Glomerular visceral epithelial cell (primary cell): ENCODE measurements at regions not wholly inside any gene's neighbourhood (a gene's known extent, or its start where the extent isn't known, plus 50 kb on each side); places are given as distances from the start of the nearest gene placed in this dataset.

Experiments used
- DNase-seq: peaks from one replicate; pipeline ENCODE4 v3.0.0-alpha.2; 2016; ENCODE audit errors: extremely low spot score

DNA sequence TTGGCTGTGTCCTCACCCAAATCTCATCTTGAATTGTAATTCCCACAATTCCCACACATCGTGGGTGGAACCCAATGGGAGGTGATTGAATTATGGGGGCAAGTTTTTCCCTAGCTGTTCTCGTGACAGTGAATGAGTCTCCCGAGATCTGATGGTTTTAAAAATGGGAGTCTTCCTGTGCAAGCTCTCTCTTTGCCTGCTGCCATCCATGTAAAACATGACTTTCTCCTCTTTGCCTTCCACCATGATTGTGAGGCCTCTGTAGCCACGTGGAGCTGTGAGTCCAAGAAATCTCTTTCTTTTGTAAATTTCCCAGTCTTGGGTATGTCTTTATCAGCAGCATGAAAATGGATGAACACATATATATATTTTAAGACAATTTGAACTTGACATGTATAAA, 285.4 kb downstream of the BAMBI start:
- no peak for DNase-seq

DNA sequence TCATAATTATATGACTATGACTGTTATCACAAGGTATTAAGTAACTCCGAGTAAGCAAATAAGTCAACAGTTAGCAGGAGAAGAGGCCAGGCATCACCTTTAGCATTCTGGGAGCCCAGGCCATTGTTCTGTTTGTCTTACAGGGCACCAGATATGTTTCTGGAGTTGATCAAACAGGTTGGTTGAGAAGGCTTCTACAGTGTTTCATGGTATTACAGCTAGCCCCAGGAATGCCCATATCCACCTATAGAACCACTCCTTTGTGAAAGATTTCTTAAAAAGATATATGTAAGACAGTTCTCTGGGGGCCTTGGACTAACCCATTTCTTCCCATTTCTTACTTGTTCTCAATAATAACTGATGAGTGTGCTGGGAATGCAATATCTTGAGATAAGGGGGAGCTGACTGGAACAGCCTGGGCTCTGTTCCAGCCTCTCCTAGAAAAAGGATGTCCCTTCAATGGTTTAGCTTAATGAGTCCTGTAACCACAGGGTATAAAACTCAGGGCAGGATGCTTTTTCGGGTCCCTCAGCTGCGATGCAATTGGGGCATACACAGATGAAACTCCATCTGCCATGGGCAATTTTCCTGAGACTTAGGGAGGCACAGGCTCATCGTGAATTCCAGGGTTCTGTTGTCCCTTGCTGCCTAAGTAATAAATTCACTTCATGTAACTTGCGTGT, 286.4 kb downstream of the BAMBI start:
- no peak for DNase-seq

DNA sequence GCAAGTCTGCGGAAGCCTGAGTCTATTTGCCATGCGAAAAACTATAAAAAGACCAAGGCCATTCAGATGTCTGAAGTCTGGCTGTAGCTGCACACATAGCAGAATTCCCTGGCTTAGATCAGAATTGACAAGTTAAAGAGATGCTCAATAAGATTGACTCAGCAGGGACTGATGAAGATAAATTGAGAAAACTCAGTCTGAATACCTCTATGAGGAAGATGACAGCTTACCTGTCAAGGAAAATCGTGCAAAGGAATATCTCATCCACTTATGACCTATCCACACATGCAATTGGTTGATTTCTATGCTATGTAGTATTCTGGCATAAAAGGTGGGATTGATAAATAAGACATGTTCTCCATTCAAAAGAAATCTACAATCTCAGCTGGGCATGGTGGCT, 288.6 kb downstream of the BAMBI start:
- no peak for DNase-seq

DNA sequence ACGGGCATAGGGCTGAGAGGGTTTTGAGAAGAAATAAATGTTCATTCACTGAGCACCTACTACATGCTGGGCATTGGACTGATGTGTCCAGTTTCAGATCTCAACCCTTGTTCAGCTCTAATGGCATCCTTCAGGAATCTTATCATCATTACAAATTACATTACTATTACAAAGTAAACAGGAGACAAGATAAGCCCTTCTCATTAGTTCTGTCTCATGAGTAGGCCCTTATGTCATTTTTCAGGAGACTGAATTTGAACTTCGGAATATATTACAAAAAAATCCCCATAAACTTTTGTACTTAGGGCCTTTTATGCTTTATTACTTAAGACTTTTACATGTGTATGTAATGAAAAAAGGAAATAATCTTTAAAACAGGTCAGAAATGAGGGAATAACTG, 289.7 kb downstream of the BAMBI start:
- no peak for DNase-seq

DNA sequence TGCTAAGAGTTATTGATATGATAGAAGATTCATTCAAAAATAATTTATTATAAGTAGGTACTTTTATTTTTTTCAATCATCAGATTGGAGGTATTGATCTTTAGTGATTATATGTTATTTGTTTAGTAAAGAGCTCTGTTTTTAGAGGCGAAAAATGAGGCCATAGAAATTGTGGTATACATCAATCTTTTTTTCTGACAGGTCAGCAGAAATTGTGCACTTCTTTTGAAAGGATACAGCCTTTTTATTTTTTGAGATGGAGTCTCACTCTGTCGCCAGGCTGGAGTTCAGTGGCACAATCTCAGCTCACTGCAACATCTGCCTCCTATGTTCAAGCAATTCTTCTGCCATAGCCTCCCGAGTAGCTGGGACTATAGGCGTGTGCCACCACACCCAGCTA, 292.1 kb downstream of the BAMBI start:
- DNase-seq = no peak

DNA sequence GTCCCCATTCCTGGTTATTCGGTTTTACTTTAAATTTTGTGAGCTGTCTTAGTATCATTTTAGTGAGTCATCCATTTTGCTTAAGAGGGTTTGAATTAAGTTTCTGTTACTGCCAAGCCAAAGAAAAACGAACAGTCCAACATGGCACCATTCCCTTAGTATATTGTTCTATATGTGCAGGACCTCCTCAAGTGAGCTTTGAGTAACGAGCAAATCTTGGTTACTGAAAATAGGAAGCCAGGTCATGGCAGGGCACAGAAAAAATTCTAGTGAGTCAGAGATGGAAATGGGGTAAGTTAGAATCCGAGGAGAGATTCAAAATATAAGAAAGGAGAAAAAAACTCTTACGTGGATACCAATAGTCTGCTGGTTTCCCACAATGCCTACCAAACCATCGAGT, 292.9 kb downstream of the BAMBI start:
- DNase-seq = no peak

DNA sequence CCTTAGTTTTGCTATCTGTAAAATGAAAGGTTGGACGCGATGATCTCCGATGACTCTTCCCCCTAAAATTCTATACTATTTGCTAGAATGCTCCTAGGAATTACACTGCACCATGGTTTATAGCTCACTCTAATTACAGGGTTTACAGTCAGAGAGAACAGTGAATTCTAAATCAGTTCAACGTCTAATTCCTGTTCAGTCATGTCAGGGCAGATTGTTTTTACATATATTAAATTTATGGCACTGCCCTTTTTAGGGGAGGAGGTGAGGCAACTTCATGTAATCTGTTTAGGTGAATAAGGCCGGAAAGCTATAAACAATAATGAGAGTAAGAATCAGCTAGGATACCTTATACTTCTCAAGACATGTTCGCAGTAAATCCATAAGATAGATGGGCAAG, 293.9 kb downstream of the BAMBI start:
- no peak for DNase-seq

DNA sequence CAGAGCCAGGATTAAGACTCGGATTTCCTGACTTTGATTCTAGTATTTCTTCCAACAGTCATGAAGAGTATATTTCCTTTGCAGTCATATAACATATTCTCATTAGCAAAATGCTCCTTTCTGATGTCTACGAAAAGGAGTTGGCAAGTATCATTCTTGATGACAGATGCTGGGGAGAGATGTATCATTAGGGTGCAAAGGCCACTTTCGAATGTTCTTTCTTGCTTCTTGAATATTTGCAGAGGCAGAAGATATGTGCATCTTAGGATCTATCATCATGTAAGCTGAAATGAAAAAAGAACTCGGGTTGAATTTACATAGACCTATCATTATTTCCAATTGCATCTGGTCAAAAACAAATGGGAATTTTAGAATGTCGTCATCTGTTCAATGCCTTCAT, 294.4 kb downstream of the BAMBI start:
- no peak for DNase-seq

DNA sequence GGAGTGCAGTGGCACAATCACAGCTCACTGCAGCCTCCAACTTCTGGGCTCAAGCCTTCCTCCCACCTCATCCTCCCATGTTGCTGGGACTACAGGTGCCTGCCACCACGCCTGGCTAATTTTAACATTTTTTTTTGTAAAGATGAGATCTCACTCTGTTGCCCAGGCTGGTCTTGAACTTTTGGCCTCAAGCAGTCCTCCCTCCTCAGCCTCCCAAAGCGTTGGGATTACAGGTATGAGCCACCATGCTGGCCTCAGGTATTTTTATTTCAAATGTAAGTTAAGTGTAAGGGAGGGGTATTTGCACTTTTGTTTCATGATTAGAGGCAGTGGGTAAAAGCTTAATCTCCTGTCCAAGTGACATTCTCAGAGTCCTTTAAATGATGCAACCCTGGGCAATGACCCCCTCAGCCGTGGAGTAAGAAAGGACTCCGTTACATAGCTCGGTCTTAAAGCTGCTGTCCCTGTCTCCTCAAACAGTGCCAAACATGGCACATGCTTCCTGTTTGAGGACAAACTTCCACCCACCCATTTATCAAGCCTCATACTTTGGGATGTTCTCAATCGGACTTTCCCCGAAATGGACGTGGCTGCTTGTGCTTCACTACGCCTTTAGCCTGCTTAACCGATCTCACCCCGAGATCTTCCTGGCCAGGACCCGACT, 296.1 kb downstream of the BAMBI start:
- DNase-seq = no peak

DNA sequence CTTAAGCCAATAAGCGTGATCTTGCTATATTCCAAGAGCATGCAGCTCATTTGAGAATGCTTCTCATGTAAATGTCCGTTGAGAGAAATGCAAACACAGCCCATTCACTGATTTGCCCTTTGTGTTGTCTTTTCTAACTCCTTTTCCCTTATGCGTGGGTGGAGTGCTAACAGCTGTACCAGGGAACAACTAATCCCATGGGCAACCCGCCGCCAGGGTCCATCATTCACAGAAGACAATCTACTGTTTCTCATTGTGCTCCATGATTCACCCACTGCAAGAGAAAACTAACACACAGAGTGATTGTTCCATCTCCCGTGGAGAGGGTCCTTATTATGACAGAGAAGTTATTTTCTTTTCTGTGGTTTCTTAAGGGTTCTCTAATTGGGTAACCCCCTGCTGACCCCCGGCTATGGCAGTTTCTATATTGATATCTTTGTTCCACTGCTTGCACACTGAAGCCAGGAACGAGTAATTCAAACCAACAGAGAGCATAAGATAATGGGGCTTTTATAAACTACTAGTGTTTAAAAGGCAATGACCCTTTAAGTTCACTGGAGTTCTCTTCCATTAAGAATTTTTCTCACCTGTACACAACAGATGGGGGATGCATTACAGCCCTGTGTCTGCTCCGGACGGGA, 298.7 kb downstream of the BAMBI start:
- DNase-seq = peak; percentile 27

DNA sequence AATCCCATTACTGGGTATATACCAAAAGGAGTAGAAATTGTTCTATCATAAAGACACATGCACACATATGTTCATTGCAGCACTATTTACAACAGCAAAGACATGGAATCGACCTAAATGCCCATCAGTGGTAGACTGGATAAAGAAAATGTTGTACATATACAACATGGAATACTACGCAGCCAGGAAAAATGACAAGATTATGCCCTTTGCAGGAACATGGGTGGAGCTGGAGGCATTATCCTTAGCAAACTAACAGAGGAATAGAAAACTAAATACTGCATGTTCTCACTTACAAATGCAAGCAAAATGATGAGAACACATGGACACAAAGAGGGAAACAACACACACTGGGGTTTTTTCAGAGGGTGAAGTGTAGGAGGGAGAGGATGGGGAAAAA, 300.2 kb downstream of the BAMBI start:
- no peak for DNase-seq

DNA sequence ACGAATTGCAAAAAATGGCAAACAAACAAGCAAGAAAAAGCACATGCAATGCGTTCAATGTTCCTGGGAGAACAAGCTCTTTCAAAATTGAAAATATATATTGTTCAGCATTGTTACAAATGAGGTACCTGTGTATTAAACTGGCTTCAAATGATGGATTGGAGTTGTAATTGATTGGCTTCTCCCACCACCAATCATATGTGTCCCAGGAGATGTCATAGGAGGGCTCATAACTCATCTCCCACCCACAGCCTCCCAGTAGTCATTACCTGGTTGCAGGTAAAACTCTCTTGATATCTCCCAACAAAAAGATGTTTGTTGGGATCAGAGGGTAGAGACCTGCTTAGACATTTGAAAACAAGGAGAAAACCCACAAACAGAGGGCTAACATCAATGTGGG, 302.9 kb downstream of the BAMBI start:
- DNase-seq = no peak

DNA sequence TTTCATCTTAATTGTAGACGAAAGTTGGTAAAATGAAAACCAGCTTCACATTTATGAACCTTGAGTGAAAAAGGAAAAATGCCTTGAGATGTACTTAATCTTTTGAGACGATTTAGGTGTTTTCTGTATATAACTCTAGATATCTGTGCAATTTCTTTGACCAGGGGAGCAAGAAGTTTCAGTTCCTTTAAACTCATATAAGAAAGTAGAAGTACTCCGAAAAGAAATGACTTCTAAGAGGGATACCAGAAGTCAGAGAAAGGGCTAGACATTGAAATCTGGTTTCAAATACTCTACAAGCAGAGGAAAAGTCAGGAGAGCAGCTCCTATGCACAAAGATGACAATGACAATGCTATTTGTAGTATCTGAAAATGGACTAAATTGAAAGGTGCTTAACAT, 303.7 kb downstream of the BAMBI start:
- DNase-seq = no peak

DNA sequence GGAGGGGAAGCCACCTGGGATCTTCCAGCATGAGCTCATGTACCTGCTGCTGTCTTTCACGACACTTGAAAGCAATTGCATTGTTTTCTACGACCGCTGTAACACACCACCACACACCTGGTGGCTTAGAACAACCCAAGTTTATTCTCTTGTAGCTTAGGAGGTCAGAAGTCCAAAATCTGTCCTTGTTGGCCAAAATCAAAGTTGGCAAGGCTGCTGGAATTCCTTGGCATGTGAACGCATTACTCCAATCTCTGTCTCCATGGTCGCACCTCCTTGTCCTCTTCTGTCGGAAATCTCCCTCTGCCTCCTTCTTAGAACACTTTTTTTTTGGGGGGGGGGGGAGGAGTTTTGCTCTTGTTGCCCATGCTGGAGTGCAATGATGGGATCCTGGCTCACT, 305.7 kb downstream of the BAMBI start:
- DNase-seq = no peak

DNA sequence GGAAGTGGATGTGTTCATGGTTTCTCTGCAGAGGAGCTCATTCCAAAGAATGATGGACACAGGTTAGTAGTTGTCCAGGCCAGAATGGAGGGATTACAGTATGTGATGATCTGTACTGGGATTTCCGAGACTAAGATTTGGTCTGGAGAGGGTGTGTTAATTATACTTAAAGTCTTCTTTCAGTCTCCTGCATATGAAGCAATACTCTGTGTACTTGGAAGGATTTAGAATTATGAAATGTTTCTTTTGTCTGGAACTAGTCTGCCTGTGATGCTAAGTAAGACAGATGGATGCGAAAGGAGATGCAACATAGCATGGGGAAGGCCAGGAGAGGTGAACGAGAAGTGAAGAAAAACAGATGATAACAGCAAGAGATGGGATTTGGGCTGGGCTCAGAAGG, 305.1 kb upstream of the LYZL1 start:
- DNase-seq = no peak

DNA sequence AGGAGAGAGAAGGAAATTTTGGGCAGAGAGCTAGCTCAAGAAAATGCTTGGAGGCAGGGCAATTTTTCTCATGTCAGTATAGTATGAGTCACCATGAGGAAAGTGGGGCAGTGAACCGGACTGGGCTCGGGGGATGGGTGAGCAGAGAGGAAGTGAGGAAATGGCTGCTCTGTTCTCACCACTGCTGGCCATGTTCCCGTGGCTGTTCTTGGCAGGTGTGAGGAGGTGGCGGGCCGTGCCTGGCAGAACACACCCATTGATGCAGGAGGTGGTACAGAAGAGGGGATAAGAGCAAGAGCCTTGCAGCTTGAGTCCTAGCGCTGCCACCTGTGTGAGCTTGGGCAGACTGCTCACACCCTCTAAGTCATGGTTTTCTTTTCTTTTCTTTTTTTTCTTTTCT, 304.4 kb upstream of the LYZL1 start:
- DNase-seq = peak; percentile 87

DNA sequence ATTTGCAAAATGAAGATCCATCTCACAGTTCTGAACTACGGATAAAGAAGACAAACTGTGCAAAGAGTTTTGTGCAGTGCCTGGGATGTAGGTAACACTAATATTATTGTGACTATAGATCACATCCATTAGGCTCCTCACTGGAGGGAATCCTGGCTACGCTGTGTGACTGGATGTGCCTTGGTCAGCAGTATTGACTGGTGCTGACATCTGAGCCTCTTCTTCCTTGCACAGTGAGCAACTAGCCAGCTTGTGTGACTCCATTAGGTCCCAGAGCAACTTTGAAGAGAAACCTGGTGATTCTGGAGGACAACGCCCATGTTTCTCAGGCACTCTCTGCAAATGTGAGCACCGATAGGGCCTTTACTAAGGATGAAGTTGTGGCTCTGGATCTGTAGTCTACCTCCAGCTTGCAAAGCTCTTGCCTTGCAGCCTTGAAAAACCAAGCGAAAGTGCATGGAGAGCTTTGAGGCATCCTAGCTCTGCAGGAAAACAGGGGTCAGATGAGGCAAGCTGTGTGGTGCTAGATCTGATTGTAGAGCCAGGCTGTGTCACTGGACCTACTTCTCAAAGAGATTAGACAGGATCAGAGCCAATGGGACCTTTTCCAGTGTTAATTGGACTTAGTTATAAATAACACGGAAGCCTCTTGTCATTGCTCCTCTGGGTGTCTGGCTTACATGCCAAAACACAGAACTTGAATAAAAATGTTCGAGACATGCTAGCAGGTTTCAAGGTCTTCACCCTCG, 303.6 kb upstream of the LYZL1 start:
- no peak for DNase-seq

DNA sequence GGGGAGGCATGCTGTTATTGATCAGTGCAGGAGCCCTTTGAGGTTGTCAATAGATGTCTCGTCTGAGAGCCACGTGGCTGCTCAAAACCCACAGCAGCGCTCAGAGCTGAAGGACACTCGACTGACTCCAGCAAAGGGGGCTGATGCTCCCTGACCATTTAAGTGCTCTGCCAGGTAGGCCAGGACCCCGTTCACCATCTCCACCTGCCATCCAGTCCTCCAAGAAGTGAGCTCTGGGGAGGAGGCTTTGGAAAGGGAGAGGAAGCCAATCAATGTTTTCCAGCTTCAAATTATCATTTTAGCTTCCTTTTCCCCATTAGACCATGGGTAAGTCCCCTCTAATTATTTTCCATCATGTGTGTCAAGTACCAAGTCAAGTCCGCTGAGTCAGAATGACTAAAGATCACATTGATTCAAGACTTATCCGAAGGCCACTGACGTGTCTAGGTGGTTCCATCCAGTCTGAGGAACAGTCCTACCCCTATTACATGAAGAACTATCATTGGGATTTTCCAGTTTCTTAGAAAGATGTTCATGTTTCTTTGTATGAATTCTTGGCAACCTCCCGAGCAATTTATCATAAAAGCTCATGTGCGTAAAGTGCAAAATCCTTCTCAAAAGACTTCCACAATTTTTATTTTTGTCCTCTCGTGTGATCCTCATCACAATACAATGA, 302.6 kb upstream of the LYZL1 start:
- no peak for DNase-seq

DNA sequence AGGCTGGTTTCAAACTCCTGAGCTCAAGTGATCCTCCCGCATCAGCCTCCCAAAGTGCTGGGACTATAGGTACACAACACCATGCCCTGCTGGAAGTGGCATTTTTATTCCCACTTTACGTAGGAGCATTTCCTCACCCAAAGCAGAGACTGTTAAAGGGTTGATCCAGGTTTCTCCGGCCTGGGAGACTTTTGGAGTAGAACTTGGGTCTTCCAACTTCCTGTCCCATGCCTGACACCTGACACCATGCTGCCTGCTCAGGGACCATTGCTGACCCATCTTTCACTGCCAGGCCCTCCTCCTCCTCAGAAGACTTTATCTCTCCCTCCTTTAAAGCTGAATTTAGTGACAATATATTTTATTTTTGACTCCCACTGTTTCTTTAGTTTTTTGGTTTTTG, 302.0 kb upstream of the LYZL1 start:
- DNase-seq = no peak

DNA sequence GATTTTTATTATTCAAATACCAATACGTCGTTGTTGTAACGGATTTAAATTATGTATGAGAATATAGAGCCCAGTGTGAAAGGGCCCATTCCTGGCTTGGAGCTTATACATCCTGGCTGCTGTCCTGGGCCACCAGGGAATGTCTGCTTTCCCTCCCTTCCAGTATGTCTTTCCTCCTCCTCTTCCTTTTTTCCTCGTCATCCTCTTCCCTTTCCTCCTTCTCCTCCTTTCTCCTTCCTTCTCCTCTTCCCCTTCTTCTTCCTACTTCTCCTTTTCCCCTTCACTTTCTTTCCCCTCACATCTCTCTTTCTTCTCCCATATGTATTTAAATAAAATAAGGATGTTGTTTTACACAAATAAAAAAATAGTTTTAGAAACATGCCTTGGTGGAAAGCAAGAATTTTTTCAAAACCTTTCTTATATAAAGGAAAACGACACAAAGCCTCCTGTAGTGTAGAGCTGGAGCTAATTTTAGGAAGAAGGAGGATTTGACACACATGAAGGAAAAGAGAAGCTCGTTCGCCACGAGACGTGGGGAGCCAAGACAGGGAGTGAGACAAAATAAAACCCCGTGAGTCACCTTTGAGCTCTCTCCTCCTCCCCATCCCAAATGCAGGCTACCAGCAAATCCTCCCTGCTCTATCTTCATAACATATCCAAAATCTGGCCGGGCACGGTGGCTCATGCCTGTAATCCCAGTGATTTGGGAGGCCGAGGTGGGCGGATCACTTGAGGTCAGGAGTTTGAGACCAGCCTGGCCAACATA, 301.1 kb upstream of the LYZL1 start:
- DNase-seq = no peak

DNA sequence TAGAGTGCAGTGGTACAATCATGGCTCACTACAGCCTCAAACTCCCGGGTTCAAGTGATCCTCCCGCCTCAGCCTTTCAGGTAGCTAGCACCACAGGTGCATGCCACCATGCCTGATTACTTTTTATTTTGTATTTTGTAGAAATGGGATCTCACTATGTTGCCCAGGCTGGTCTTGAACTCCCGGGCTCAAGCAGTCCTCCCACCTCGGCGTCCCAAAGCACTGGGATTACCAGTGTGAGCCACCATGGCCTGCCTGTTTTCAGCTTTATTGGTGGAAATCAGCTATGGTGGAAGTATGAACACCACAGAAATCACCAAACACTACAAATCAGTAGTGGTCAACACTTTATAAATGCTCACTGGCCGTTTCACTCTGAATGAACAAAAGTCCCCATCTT, 299.9 kb upstream of the LYZL1 start:
- DNase-seq = no peak
